ENCODE measurements at regions not wholly inside any gene's neighbourhood (a gene's known extent, or its start where the extent isn't known, plus 50 kb on each side); places are given as distances from the start of the nearest gene placed in this dataset.

DNA sequence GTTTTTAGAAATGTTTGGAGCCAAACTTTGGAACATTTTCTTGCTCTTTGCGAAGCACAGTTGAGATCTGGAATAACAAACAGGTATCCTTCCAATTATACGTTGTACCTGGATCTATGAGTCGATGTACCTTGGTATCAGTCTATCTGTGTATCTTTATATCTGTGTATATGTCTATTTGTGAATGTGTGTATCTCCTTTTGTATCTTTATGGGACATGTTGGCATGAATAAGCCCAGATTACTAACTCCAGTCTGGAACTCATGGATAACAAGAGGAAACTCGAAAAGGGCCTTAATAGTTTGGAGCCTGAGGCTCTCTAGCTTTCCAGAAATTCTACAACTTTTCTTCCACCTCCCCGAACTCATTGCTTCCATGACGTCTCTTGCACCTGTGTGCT lies 490.0 kb downstream of the GATA3 start:
- TF ChIP-seq, protein P1, sequence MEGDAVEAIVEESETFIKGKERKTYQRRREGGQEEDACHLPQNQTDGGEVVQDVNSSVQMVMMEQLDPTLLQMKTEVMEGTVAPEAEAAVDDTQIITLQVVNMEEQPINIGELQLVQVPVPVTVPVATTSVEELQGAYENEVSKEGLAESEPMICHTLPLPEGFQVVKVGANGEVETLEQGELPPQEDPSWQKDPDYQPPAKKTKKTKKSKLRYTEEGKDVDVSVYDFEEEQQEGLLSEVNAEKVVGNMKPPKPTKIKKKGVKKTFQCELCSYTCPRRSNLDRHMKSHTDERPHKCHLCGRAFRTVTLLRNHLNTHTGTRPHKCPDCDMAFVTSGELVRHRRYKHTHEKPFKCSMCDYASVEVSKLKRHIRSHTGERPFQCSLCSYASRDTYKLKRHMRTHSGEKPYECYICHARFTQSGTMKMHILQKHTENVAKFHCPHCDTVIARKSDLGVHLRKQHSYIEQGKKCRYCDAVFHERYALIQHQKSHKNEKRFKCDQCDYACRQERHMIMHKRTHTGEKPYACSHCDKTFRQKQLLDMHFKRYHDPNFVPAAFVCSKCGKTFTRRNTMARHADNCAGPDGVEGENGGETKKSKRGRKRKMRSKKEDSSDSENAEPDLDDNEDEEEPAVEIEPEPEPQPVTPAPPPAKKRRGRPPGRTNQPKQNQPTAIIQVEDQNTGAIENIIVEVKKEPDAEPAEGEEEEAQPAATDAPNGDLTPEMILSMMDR (IDR thresholded peaks at IDR 0.05) = no peak
- Histone ChIP-seq H3K9me3 (peaks cover 0 to 11% of the 10 kb centered on the region in 2 donors), H3K4me3 (no peak overlapping the region), H3K27ac (no peak overlapping the region), H3K27me3 (no peaks in the 10 kb centered on the region), H3K4me1 (no peaks in the 10 kb centered on the region), H3K36me3 (no peaks in the 10 kb centered on the region)
- no peak for DNase-seq (ENCODE audit: low spot score)

DNA sequence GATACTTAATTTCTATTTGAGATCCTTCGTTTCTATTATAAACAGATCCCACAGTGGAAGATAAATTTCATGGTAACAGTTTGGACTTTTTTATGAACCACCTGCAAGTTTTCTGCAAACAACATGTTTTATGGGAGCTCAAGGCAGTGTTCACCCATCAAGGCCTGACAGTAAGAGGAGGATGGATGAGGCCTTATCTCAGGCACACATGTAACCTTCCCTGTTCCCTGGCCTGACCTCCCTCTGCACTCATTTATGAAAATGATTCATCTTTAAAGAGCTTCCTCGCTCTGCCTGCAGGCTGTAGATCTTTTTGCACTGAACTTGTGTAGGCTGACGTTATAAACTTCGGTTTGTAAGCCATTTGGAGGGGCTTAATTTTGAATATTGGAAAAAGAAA lies 500.1 kb downstream of the GATA3 start:
- H3K27ac ChIP-seq = no peak overlapping the region
- TF ChIP-seq, protein P1 (IDR thresholded peaks at IDR 0.05) = no peak
- no peak overlapping the region for H3K4me3 ChIP-seq
- no peak for DNase-seq (ENCODE audit: low spot score)
- H3K27me3 ChIP-seq = no peaks in the 10 kb centered on the region
- no peaks in the 10 kb centered on the region for H3K36me3 ChIP-seq
- no peaks in the 10 kb centered on the region for H3K9me3 ChIP-seq
- H3K4me1 ChIP-seq = no peaks in the 10 kb centered on the region

DNA sequence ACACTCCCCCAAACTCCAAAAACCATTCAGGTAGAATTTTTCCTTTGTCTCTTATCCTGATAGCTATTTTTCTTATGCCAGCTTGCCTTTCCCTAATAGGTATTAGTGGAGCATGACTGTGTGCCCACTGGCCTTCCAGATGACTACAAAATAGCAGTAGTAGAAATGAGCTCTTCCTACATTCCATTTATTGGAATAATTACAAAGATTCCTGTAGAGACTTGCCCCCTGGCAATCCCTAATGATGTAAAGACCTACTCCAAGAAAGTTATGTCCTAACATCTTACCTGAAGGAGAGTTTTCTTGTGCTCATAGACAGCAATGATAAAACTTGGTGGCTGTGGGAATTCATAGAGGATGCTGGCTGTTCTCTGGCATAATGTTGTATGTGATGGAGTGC lies 501.8 kb downstream of the GATA3 start:
- no peaks in the 10 kb centered on the region for H3K9me3 ChIP-seq
- no peaks in the 10 kb centered on the region for H3K4me1 ChIP-seq
- H3K27ac ChIP-seq = no peak overlapping the region
- no peak overlapping the region for H3K4me3 ChIP-seq
- H3K27me3 ChIP-seq = no peaks in the 10 kb centered on the region
- DNase-seq (ENCODE audit: low spot score) = no peak
- no peaks in the 10 kb centered on the region for H3K36me3 ChIP-seq
- TF ChIP-seq, protein P1 (IDR thresholded peaks at IDR 0.05) = no peak

DNA sequence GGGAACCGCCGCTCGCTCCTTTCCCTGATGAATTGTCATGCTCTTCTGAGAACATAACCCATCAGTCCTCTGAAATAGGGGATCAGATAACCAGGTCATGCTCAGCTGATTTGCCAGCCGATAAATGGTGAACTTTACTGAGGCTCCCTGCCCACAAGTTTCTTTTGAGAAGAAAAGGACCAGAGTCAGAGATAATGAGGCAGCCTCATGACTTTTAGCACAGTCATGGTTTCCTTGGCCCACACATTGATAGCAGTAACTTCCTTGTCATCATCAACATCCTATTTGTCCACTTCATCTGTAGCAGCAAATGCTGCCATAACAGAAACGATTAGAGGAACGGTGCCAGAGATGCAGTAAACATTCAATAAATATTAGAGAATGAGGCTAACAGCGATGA lies 509.0 kb downstream of the GATA3 start:
- H3K27me3 ChIP-seq = no peaks in the 10 kb centered on the region
- TF ChIP-seq, protein P1 (IDR thresholded peaks at IDR 0.05) = no peak
- no peaks in the 10 kb centered on the region for H3K4me1 ChIP-seq
- H3K36me3 ChIP-seq = no peaks in the 10 kb centered on the region
- DNase-seq (ENCODE audit: low spot score) = no peak
- H3K4me3 ChIP-seq = no peak overlapping the region
- no peaks in the 10 kb centered on the region for H3K9me3 ChIP-seq
- H3K27ac ChIP-seq = no peak overlapping the region

DNA sequence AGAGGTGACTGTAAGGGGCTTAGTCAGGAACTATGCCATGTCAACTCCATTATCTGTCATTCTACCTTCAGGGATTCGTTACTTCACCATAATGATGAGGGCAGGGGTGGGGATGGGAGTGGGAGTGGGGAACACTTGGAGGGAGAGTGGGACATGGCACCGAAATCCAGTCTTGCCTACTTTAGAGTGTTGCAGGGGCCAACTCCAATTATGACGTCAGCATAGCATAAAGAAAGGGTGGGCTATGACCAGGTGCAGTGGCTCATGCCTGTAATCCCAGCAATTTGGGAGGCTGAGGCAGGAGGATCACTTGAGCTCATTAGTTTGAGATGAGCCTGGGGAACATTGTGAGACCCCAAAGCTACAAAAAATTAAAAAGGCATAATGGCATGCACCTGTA lies 512.2 kb downstream of the GATA3 start:
- no peak for DNase-seq (ENCODE audit: low spot score)
- H3K9me3 ChIP-seq = no peaks in the 10 kb centered on the region
- TF ChIP-seq, protein P1 (IDR thresholded peaks at IDR 0.05) = no peak

DNA sequence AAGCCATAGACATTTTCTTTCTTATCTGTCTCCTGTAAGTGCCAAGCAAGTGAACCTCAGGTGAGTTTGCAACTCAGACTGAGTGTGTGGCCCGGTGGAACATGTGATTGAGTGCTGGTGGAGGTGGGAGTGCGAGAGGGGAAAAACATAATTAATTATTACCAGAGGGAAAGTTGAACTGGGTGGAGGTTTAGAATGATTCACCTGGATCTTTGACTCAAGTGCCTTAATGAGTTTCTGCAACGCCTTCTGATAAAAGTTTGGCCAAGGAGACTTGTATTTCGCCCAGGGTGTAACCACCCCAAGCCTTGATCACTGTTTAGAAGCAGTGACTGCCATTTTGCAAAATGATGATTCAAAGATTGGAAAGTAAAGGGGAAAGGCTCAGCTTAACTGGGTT lies 513.9 kb downstream of the GATA3 start:
- Histone ChIP-seq H3K27ac (no peak overlapping the region), H3K9me3 (no peaks in the 10 kb centered on the region), H3K27me3 (no peaks in the 10 kb centered on the region), H3K4me1 (no peaks in the 10 kb centered on the region), H3K36me3 (no peaks in the 10 kb centered on the region), H3K4me3 (no peak overlapping the region)
- DNase-seq (ENCODE audit: low spot score) = no peak
- TF ChIP-seq, protein P1 (IDR thresholded peaks at IDR 0.05) = no peak

More for the DNA sequence above, 512.2 kb downstream of the GATA3 start:
- no peak overlapping the region for H3K27ac ChIP-seq
- no peaks in the 10 kb centered on the region for H3K4me1 ChIP-seq
- no peaks in the 10 kb centered on the region for H3K27me3 ChIP-seq
- no peak overlapping the region for H3K4me3 ChIP-seq
- no peaks in the 10 kb centered on the region for H3K36me3 ChIP-seq

Measured in right atrium auricular region (tissue), 2 donors.